EH (cell line): ENCODE measurements at regions not wholly inside any gene's neighbourhood (a gene's known extent, or its start where the extent isn't known, plus 50 kb on each side); places are given as distances from the start of the nearest gene placed in this dataset.

Source experiments
- DNase-seq: peaks from one replicate; pipeline ENCODE4 v3.0.0-alpha.2; 2015; ENCODE audit warnings: low read depth

GRCh38 chr18:44590956-44591670 is 89.6 kb upstream of the SETBP1 start:
- no peak for DNase-seq

- DNase-seq = peak; percentile 82
Observed at GRCh38 chr18:44592639-44593038, 88.0 kb upstream of the SETBP1 start.

GRCh38 chr18:44594799-44595467 is 85.8 kb upstream of the SETBP1 start:
- peak; percentile 84 for DNase-seq

GRCh38 chr18:44597797-44598196 is 82.9 kb upstream of the SETBP1 start:
- DNase-seq = no peak

GRCh38 chr18:44598514-44598913 is 82.2 kb upstream of the SETBP1 start:
- DNase-seq = no peak

GRCh38 chr18:44599412-44599811 is 81.3 kb upstream of the SETBP1 start:
- DNase-seq = peak; percentile 56

GRCh38 chr18:44601447-44601846 is 79.2 kb upstream of the SETBP1 start:
- peak; percentile 96 for DNase-seq

- DNase-seq = peak; percentile 81
Observed at GRCh38 chr18:44602380-44602779, 78.3 kb upstream of the SETBP1 start.

- DNase-seq = peak; percentile 74
Observed at GRCh38 chr18:44602845-44603244, 77.8 kb upstream of the SETBP1 start.

- DNase-seq = peak; percentile 27
Observed at GRCh38 chr18:44609181-44609941, 71.3 kb upstream of the SETBP1 start.

GRCh38 chr18:44620812-44621211 is 59.9 kb upstream of the SETBP1 start:
- DNase-seq = no peak

GRCh38 chr18:44624052-44624451 is 56.6 kb upstream of the SETBP1 start:
- DNase-seq = no peak

- DNase-seq = no peak
Observed at GRCh38 chr18:44625386-44625785, 55.3 kb upstream of the SETBP1 start.

- DNase-seq = no peak
Observed at GRCh38 chr18:44626236-44626635, 54.5 kb upstream of the SETBP1 start.

GRCh38 chr18:44626807-44627206 is 53.9 kb upstream of the SETBP1 start:
- peak; percentile 39 for DNase-seq

GRCh38 chr18:44627280-44627679 is 53.4 kb upstream of the SETBP1 start:
- DNase-seq = peak; percentile 85

- DNase-seq = no peak
Observed at GRCh38 chr18:44629406-44629805, 51.3 kb upstream of the SETBP1 start.

- DNase-seq = no peak
Observed at GRCh38 chr18:44630118-44630517, 50.6 kb upstream of the SETBP1 start.
